ENCODE measurements at regions not wholly inside any gene's neighbourhood (a gene's known extent, or its start where the extent isn't known, plus 50 kb on each side); places are given as distances from the start of the nearest gene placed in this dataset.

DNA sequence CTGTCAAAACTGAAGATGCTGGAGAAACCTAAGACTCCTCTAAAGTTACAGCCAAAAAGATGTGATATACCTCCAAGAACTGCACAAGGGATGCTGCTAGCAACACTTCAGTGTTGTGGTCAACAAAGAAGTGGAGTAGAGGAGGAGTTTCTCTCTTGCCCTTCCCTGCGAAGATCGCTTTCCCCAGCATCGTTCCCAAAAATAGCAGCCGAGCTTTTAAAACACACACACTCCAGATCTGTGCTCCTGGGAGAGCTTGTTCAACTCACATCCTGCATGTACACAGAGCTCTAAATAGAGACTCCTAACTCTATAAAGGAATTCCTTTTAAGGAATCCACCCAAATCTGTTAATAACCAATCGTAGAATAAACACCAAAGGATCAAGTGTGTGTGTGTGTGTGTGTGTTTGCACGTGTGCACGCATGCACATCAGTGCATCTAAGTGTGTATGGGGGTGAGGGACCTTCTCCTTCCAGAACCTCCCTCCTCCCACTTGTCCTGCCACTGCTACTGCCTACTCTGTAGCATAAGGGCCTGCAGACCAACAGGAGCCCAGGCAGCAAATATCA is 58.5 kb downstream of the PSMG1 start:
- no peak for DNase-seq (ENCODE audit: low read depth in 2 of 2)

DNA sequence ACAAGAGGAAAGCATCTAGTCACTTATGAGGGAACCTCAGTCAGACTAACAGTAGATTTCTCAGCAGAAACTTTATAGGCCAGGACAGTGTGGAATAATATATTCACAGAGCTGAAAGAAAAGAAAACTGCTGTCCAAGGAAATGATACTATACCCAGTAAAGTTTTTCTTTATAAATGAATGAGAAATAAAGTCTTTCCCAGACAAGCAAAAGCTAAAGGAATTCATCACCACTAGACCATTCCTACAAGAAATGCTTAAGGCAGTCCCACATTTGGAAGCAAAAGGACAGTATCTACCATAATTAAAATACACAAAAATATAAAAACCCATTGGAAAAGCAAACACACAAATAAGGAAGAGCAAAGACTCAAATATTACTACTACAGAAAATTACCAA is 59.9 kb downstream of the PSMG1 start:
- no peak for DNase-seq (ENCODE audit: low read depth in 2 of 2)

GRCh38 chr21:39121600-39122355 is 61.5 kb downstream of the PSMG1 start:
- no peak for DNase-seq (ENCODE audit: low read depth in 2 of 2)

- DNase-seq (ENCODE audit: low read depth in 2 of 2) = no peak
Observed at GRCh38 chr21:39120876-39121599, 62.2 kb downstream of the PSMG1 start.

DNA sequence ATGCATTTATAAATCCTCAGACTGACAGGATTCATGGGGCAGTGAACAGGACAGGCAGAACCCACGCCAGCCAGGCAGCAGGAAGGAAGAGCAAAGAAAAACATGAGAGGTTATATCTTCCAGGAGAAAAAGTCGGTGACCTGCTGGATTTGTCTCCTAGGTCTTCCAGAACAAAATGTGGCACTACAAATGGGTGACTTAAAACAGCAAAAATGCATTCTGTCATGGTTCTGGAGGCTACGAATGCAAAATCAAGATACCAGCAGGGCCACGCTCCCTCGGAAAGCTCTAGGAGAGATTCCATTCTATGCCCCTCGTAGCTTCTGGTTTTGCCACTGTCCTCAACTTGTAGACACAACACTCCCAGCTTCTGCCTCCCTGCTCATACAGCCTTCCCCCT is 63.4 kb downstream of the PSMG1 start:
- DNase-seq (ENCODE audit: low read depth in 2 of 2) = no peak

- no peak for DNase-seq (ENCODE audit: low read depth in 2 of 2)
Observed at GRCh38 chr21:39118604-39119215, 64.5 kb downstream of the PSMG1 start.

- DNase-seq (ENCODE audit: low read depth in 2 of 2) = no peak
Observed at GRCh38 chr21:39118061-39118460, 65.2 kb downstream of the PSMG1 start.

GRCh38 chr21:39117440-39117970 is 65.7 kb downstream of the PSMG1 start:
- no peak for DNase-seq (ENCODE audit: low read depth in 2 of 2)

DNA sequence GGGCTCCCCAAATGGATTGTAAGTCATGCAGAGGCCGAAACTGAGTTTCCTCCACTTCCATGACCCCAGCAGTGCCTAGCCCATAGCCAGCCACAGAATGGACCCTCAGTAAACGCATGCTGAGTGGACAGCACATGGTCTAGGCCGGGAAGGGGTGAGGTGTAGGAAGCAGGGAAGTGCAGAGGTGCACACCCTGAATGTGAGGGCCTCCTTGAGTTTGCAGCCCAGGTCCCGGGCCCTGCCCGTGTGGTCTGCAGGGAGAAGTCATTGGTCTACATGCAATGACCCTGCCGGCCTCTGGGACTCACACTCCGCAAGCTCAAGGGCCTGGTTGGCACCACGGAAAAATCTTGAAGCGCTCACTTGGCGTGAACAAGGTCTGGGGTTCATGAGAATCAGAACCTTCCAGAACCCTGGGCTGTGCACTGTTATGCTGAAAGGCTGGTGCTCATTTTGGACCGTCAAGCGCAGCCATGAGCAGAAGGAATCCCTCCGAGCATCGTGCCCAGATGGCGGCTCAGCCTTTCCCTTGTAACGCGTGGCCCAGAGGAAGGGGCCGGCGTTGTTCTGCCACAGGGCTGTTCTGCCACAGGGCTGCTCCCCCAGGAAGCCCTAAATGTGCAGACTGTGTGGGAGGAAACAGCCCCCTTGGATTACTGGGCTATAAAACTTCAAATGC is 66.4 kb downstream of the PSMG1 start:
- no peak for DNase-seq (ENCODE audit: low read depth in 2 of 2)

DNA sequence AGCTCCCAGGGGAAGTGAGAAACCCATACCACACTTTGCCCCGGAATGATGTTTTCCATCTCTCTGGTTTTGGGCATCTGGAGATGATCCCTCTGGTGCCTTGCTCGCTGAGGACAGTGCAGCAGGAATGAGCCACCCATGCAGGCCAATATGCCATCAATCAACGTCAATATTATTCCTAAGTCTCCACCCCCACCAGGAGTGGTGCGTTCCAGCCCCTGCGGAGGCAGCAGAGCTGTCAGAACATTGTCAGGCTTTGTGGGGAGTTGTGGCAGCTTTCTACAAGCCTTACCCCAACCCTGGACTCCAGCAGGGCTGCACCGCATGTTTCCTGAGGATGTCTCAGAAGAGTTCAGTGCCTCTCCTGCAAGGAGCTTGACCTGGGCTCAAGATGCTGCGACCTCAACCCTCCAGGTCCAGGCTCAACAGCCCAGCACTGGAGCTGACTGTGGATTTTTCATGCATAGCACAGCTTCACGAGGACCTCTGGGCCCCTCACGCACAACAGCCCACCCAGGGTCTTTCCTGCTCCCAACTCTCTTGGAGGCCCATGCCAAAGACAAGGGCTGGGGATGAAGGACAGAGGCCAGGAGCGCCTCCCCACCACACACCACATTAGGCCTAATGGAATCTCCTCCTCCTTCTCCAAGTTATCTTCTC is 67.5 kb downstream of the PSMG1 start:
- DNase-seq (ENCODE audit: low read depth in 2 of 2) = no peak

DNA sequence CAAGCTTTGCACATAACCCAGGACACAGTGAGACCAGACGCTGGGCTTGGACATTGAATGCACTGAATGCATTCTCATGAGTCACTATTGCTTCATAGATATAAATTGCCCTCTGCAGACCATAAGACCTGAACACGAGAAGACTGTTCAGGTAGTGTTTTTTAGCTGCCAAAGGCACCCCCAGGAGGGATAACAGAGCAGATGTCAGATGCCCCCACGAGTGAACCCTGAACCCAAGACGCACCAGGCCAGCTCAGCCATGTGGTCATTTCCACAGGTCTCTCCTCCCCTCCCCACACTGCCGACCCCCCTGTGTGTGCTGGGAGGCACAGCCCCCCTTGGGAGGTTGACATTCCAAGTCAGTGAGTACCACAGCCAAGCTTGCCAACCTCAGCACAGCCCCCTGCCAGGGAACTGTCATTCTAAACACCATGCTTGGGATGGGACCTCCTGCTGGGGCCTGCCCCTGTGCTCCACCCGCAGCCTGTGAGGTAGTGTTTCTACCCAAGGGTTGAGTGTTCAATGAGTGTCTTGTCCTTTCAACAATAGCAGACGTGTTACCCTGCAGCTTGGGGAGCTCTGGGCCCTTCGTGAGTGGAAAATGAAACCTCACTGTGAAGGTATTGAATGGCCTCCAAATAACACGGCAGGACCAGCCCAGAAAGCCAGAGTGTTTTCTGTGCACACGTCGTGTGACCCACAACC is 68.2 kb downstream of the PSMG1 start:
- no peak for DNase-seq (ENCODE audit: low read depth in 2 of 2)

- DNase-seq (ENCODE audit: low read depth in 2 of 2) = no peak
Observed at GRCh38 chr21:39111931-39112550, 71.2 kb downstream of the PSMG1 start.

DNA sequence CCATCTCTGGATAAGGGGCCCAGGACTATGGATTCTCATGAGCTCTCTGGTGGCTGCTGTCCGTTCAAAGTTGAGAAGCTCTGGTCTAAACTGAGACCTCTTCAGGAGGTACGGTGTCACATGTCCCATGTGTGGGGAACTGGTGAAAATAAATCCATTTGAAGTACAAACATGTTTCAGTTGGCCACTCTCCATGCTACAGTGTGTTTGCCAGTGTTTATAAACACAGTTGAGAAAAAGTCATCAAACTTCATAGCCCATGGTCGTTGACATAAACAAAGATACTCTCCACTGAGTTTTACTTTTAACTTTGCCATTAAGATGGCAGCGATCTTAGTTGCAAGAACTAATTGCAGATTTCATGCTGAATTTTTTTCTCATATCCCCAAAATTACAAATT is 72.8 kb downstream of the PSMG1 start:
- no peak for DNase-seq (ENCODE audit: low read depth in 2 of 2)

GRCh38 chr21:39109596-39110210 is 73.5 kb downstream of the PSMG1 start:
- no peak for DNase-seq (ENCODE audit: low read depth in 2 of 2)

DNA sequence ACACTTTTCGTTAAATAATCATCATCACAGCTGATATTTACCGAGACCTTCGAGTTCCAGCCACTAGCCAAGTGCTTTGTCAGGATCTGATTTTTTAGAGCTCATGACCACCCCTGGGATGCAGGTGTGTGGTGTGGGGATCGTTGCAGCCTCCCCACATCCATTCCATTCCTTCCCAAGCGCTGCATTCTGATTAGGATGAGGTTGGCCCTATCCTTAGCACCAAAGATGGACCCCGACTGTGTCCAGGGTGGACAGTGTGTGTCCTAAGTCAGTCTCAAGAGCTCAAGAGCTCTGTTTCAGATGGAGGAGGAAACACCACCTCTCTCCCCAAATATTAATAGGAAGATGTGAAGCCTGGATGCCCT is 74.1 kb downstream of the PSMG1 start:
- no peak for DNase-seq (ENCODE audit: low read depth in 2 of 2)

- DNase-seq (ENCODE audit: low read depth in 2 of 2) = no peak
Observed at GRCh38 chr21:39108291-39109162, 74.7 kb downstream of the PSMG1 start.

- no peak for DNase-seq (ENCODE audit: low read depth in 2 of 2)
Observed at GRCh38 chr21:39107739-39108138, 75.5 kb downstream of the PSMG1 start.

DNA sequence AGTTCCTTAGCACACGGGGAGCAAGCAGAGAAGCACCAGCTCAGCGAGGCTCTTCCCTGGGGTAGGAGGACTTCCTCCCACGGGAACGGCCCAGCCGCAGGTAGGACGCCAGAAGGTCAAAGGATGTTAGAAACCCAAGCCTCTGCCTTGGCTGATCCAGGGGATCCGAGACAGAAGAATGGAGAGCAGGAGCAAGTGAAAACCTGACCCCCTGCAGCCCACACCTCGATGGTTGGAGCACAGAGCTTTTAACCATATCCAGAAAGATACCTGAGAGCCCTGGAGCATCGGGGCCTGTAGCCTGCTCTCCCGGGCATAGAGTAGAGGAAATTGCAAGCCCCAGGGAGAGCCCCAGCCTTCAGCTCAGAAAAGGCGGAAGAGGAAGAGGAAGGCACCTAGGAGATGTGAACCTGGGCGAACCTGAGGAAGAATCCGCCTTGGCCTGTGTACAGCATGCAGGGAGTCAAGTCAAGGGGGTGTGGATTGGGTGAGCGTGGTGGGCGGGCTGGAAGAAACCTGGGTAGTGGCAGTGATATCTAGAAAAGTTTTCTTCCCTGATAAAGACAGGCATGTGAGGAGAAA is 76.3 kb downstream of the PSMG1 start:
- no peak for DNase-seq (ENCODE audit: low read depth in 2 of 2)
